Ascending aorta (tissue), 2 donors: ENCODE measurements at regions not wholly inside any gene's neighbourhood (a gene's known extent, or its start where the extent isn't known, plus 50 kb on each side); places are given as distances from the start of the nearest gene placed in this dataset.

Experiments used
- DNase-seq, 2 donors: peaks; one replicate each; pipeline ENCODE4 v3.0.0-alpha.2; 2019; ENCODE audit warnings: low spot score in 2 of 2
- H3K27ac ChIP-seq, 2 donors: fragments of 200-600 bp; sonication (generic); one replicate each; pipeline ENCODE4 v1.5.1; 2016 to 2017; ENCODE audit warnings: mild to moderate bottlenecking in 1 of 2
- H3K27me3 ChIP-seq: fragments of 200-600 bp; sonication (generic); one replicate; pipeline ENCODE4 v1.5.1; 2017
- H3K36me3 ChIP-seq, 2 donors: fragments of 200-600 bp; sonication (generic); one replicate each; pipeline ENCODE4 v1.5.1; 2016
- H3K4me1 ChIP-seq, 2 donors: fragments of 200-600 bp; sonication (generic); one replicate each; pipeline ENCODE4 v1.5.1; 2016 to 2017; ENCODE audit warnings: mild to moderate bottlenecking in 1 of 2
- H3K4me3 ChIP-seq, 2 donors: fragments of 200-600 bp; sonication (generic); one replicate each; pipeline ENCODE4 v1.5.1; 2016 to 2017; ENCODE audit warnings: mild to moderate bottlenecking in 1 of 2
- H3K9me3 ChIP-seq, 2 donors: fragments of 200-600 bp; sonication (generic); one replicate each; pipeline ENCODE4 v1.5.1; 2016
- CTCF ChIP-seq, 3 experiments: fragments of 200-600 bp in 2 of 3; fragments of 450-650 bp in 1 of 3; sonication (generic) in 2 of 3; IDR thresholded peaks; one replicate each; pipeline ENCODE4 v1.5.1; 2016 to 2019; ENCODE audit warnings: antibody characterized with exemption in 3 of 3, mild to moderate bottlenecking in 1 of 3, moderate library complexity in 1 of 3
- intact Hi-C: fragments of 100-400 bp; cut with DNase I; formaldehyde crosslinking; loops from one replicate; pipeline ENCODE4 v1.15.1; 2023

- TF ChIP-seq CTCF (IDR thresholded peaks at IDR 0.05), result no peak
- no peak for DNase-seq
- no peak overlapping the region for H3K27ac ChIP-seq
- no peaks in the 10 kb centered on the region for H3K4me1 ChIP-seq
- H3K4me3 ChIP-seq, result no peak overlapping the region
- no peaks in the 10 kb centered on the region for H3K9me3 ChIP-seq
- H3K36me3 ChIP-seq, result no peaks in the 10 kb centered on the region
- no peaks in the 10 kb centered on the region for H3K27me3 ChIP-seq
- intact Hi-C loops, result no loop called here
These were observed 93.1 kb downstream of the PCDH1 start for GRCh38 chr5:141785135-141785534.

DNA sequence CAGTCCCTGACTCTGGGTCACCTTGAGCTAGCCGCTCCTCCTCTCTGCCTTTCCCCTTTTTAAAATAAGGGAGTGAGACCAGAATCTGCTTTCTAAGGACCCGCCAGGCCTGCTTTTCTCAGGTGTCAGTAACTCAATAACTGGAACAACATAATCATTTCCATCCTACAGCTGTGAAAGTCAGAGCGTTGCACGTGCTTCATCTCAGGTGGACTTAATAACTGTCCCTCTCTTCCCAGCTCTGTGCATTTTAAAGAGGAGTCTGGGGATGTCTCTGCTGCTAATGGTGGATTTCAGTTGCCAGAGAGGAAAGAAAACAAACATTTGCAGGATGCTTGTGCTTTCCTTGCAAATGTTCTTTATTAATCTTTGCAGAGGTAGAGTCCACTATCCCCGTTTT lies 93.7 kb downstream of the PCDH1 start:
- no peak overlapping the region for H3K27ac ChIP-seq
- no peaks in the 10 kb centered on the region for H3K36me3 ChIP-seq
- DNase-seq, result no peak
- no peak overlapping the region for H3K4me3 ChIP-seq
- H3K27me3 ChIP-seq, result no peaks in the 10 kb centered on the region
- TF ChIP-seq CTCF (IDR thresholded peaks at IDR 0.05), result no peak
- no peaks in the 10 kb centered on the region for H3K9me3 ChIP-seq
- intact Hi-C loops, result no loop called here
- H3K4me1 ChIP-seq, result no peaks in the 10 kb centered on the region

- Histone ChIP-seq H3K4me1 (no peaks in the 10 kb centered on the region), H3K4me3 (no peak overlapping the region), H3K9me3 (no peaks in the 10 kb centered on the region), H3K27me3 (no peaks in the 10 kb centered on the region), H3K27ac (no peak overlapping the region), H3K36me3 (no peaks in the 10 kb centered on the region)
- intact Hi-C loops, result no loop called here
- DNase-seq, result no peak
- no peak for TF ChIP-seq CTCF (IDR thresholded peaks at IDR 0.05)
These were observed 94.3 kb downstream of the PCDH1 start for GRCh38 chr5:141783947-141784296.

GRCh38 chr5:141783005-141783946 lies 94.9 kb downstream of the PCDH1 start:
- intact Hi-C loops, result no loop called here
- H3K9me3 ChIP-seq, result no peaks in the 10 kb centered on the region
- TF ChIP-seq CTCF (IDR thresholded peaks at IDR 0.05), result no peak
- H3K36me3 ChIP-seq, result no peaks in the 10 kb centered on the region
- no peaks in the 10 kb centered on the region for H3K27me3 ChIP-seq
- H3K4me1 ChIP-seq, result no peaks in the 10 kb centered on the region
- DNase-seq, result no peak
- H3K27ac ChIP-seq, result no peak overlapping the region
- H3K4me3 ChIP-seq, result no peak overlapping the region

DNA sequence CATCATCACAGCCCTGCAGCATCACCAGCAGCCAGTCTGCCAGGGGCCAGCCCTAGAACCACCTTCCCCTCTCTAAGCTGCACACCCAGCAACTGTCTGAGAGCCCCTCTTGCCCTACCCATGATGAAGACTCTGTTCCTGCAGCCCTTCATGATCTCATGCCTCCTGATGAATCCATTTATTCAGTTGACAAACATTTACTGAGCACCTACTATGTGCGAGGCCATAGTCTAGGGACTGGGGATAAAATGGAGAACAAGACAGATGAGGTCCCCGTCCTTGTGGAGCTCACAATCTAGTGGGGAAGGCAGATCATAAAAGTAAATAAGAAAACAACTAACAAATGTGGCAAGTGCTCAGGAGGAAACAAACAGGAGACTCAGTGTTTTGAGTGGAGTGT lies 96.3 kb downstream of the PCDH1 start:
- Histone ChIP-seq H3K36me3 (no peaks in the 10 kb centered on the region), H3K27ac (no peak overlapping the region), H3K27me3 (no peaks in the 10 kb centered on the region), H3K4me3 (no peak overlapping the region), H3K4me1 (no peaks in the 10 kb centered on the region), H3K9me3 (no peaks in the 10 kb centered on the region)
- no peak for TF ChIP-seq CTCF (IDR thresholded peaks at IDR 0.05)
- intact Hi-C loops, result no loop called here
- no peak for DNase-seq
